Hepatocyte (in vitro differentiated cells): ENCODE measurements at regions not wholly inside any gene's neighbourhood (a gene's known extent, or its start where the extent isn't known, plus 50 kb on each side); places are given as distances from the start of the nearest gene placed in this dataset.

Source experiments
- EZH2 ChIP-seq: fragments of 200-600 bp; sonication (generic); IDR thresholded peaks from 2 replicates; pipeline ENCODE4 v1.6.1; 2016; ENCODE audit warnings: antibody characterized with exemption, mild to moderate bottlenecking, borderline replicate concordance
- EZH2phosphoT487 ChIP-seq: fragments of 200-600 bp; sonication (generic); IDR thresholded peaks from one replicate; pipeline ENCODE4 v1.6.1; 2018; ENCODE audit warnings: antibody characterized with exemption, mild to moderate bottlenecking, low read depth, moderate library complexity; ENCODE audit not compliant: unreplicated experiment, severe bottlenecking
- TF ChIP-seq, protein P1 (sequence below): fragments of 200-600 bp; sonication (generic); IDR thresholded peaks from 2 replicates; pipeline ENCODE4 v1.5.1; 2016; ENCODE audit warnings: antibody characterized with exemption, mild to moderate bottlenecking; ENCODE audit not compliant: poor library complexity

DNA sequence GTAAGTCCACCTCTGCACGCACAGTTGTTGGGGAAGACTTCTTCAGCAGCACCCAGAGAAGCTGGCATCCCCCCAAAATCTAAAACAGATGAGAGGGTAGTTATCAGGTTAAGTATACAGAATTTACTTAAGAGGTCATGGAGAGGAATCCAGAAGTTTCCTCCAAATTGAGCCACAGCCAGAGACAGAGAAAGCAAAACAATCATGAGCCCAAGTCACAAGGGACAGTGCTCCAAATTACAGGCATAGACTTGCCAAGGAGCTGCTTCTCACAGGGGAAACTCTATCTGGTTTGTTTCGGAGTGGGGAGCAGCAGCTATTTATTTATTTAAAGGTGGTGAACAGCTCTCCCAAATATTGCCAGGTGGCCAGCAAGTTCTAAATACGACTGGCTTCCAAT, 308.4 kb downstream of the SKIDA1 start:
- TF ChIP-seq, protein P1, sequence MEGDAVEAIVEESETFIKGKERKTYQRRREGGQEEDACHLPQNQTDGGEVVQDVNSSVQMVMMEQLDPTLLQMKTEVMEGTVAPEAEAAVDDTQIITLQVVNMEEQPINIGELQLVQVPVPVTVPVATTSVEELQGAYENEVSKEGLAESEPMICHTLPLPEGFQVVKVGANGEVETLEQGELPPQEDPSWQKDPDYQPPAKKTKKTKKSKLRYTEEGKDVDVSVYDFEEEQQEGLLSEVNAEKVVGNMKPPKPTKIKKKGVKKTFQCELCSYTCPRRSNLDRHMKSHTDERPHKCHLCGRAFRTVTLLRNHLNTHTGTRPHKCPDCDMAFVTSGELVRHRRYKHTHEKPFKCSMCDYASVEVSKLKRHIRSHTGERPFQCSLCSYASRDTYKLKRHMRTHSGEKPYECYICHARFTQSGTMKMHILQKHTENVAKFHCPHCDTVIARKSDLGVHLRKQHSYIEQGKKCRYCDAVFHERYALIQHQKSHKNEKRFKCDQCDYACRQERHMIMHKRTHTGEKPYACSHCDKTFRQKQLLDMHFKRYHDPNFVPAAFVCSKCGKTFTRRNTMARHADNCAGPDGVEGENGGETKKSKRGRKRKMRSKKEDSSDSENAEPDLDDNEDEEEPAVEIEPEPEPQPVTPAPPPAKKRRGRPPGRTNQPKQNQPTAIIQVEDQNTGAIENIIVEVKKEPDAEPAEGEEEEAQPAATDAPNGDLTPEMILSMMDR = no peak
- TF ChIP-seq EZH2phosphoT487 (no peak), EZH2 (no peak)
